Breast epithelium (tissue), 3 donors: ENCODE measurements at regions not wholly inside any gene's neighbourhood (a gene's known extent, or its start where the extent isn't known, plus 50 kb on each side); places are given as distances from the start of the nearest gene placed in this dataset.

ENCODE experiments used
- POLR2A ChIP-seq: fragments of 450-650 bp; IDR thresholded peaks from one replicate; pipeline ENCODE4 v1.6.1; 2016; ENCODE audit warnings: antibody characterized with exemption, mild to moderate bottlenecking, moderate library complexity
- TF ChIP-seq, protein P1 (sequence below), 3 donors: fragments of 450-650 bp; IDR thresholded peaks; one replicate each; pipeline ENCODE4 v1.5.1; 2016 to 2017; ENCODE audit warnings: antibody characterized with exemption in 3 of 3, mild to moderate bottlenecking in 3 of 3, moderate library complexity in 3 of 3

DNA sequence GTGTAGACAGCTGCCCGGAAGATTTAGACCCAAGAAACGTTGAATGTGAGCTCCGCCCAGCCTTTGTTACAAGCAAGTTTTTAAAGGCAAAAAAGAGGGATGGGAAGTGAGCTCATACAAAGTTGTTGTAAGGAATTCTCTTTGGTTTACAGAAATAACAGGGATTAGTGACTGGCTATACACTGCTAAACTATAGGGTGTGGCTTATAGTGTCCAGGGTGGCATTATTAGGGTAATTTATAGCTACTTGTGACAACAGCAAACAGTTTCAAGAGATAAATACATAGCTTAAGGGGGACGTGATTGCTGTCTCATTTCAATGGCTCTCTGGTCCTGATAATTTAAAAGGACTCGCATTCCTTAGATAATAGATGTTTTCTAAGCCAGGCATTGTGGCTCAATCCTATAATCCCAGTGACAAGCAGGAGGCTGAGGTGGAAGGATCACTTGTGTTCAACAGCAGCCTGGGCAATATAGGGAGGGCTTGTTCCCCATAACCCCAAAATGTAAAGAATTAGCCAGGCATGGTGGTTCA, 66.5 kb upstream of the TGIF1 start:
- TF ChIP-seq, protein P1, sequence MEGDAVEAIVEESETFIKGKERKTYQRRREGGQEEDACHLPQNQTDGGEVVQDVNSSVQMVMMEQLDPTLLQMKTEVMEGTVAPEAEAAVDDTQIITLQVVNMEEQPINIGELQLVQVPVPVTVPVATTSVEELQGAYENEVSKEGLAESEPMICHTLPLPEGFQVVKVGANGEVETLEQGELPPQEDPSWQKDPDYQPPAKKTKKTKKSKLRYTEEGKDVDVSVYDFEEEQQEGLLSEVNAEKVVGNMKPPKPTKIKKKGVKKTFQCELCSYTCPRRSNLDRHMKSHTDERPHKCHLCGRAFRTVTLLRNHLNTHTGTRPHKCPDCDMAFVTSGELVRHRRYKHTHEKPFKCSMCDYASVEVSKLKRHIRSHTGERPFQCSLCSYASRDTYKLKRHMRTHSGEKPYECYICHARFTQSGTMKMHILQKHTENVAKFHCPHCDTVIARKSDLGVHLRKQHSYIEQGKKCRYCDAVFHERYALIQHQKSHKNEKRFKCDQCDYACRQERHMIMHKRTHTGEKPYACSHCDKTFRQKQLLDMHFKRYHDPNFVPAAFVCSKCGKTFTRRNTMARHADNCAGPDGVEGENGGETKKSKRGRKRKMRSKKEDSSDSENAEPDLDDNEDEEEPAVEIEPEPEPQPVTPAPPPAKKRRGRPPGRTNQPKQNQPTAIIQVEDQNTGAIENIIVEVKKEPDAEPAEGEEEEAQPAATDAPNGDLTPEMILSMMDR (IDR thresholded peaks at IDR 0.05), result no peak
- TF ChIP-seq POLR2A, result no peak
